22Rv1 (cell line): ENCODE measurements at regions not wholly inside any gene's neighbourhood (a gene's known extent, or its start where the extent isn't known, plus 50 kb on each side); places are given as distances from the start of the nearest gene placed in this dataset.

Experiments
- ZFX ChIP-seq: fragments of 450-650 bp; IDR thresholded peaks from 2 replicates; pipeline ENCODE4 v1.6.1; 2017; ENCODE audit warnings: antibody characterized with exemption, borderline replicate concordance
- TF ChIP-seq, protein P1 (sequence below): fragments of 450-650 bp; IDR thresholded peaks from 2 replicates; pipeline ENCODE4 v1.5.1; 2017; ENCODE audit warnings: mild to moderate bottlenecking

- TF ChIP-seq, protein P1, sequence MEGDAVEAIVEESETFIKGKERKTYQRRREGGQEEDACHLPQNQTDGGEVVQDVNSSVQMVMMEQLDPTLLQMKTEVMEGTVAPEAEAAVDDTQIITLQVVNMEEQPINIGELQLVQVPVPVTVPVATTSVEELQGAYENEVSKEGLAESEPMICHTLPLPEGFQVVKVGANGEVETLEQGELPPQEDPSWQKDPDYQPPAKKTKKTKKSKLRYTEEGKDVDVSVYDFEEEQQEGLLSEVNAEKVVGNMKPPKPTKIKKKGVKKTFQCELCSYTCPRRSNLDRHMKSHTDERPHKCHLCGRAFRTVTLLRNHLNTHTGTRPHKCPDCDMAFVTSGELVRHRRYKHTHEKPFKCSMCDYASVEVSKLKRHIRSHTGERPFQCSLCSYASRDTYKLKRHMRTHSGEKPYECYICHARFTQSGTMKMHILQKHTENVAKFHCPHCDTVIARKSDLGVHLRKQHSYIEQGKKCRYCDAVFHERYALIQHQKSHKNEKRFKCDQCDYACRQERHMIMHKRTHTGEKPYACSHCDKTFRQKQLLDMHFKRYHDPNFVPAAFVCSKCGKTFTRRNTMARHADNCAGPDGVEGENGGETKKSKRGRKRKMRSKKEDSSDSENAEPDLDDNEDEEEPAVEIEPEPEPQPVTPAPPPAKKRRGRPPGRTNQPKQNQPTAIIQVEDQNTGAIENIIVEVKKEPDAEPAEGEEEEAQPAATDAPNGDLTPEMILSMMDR = no peak
- TF ChIP-seq ZFX = no peak
Observed at GRCh38 chr17:444879-445454, 92.4 kb upstream of the RPH3AL start.
